Smooth muscle cell (in vitro differentiated cells): ENCODE measurements at regions not wholly inside any gene's neighbourhood (a gene's known extent, or its start where the extent isn't known, plus 50 kb on each side); places are given as distances from the start of the nearest gene placed in this dataset.

Experiments used
- DNase-seq: peaks from one replicate; lab custom pipeline; 2025; ENCODE audit not compliant: unreplicated experiment; lab: John Stamatoyannopoulos, UW
- H2AFZ ChIP-seq: fragments of 200-600 bp; sonication (generic); 2 replicates; pipeline ENCODE4 v1.6.0; 2016; ENCODE audit warnings: antibody characterized with exemption, low read depth, mild to moderate bottlenecking
- H3F3A ChIP-seq: fragments of 200-600 bp; sonication (generic); 2 replicates; pipeline ENCODE4 v1.6.0; 2017; ENCODE audit warnings: antibody characterized with exemption, low read depth
- H3K27ac ChIP-seq: fragments of 200-600 bp; sonication (generic); 2 replicates; pipeline ENCODE4 v1.5.1; 2016; ENCODE audit warnings: low read depth, mild to moderate bottlenecking
- H3K27me3 ChIP-seq: fragments of 200-600 bp; sonication (generic); 2 replicates; pipeline ENCODE4 v1.6.1; 2016; ENCODE audit warnings: low read depth, mild to moderate bottlenecking
- H3K36me3 ChIP-seq: fragments of 200-600 bp; sonication (generic); 2 replicates; pipeline ENCODE4 v1.5.1; 2016; ENCODE audit warnings: low read depth
- H3K4me1 ChIP-seq: fragments of 200-600 bp; sonication (generic); 2 replicates; pipeline ENCODE4 v1.5.1; 2016; ENCODE audit warnings: low read depth
- H3K4me2 ChIP-seq: fragments of 200-600 bp; sonication (generic); 2 replicates; pipeline ENCODE4 v1.6.0; 2016; ENCODE audit warnings: mild to moderate bottlenecking
- H3K4me3 ChIP-seq: fragments of 200-600 bp; sonication (generic); 2 replicates; pipeline ENCODE4 v1.5.1; 2016; ENCODE audit warnings: mild to moderate bottlenecking
- H3K79me2 ChIP-seq: fragments of 200-600 bp; sonication (generic); 2 replicates; pipeline ENCODE4 v1.6.0; 2016; ENCODE audit warnings: low read depth, mild to moderate bottlenecking
- H3K9ac ChIP-seq: fragments of 200-600 bp; sonication (generic); 2 replicates; pipeline ENCODE4 v1.6.0; 2016; ENCODE audit warnings: low read depth
- H3K9me3 ChIP-seq: fragments of 200-600 bp; sonication (generic); replicated peaks from 2 replicates; pipeline ENCODE4 v1.5.1; 2016; ENCODE audit warnings: low read depth
- H4K20me1 ChIP-seq: fragments of 200-600 bp; sonication (generic); 2 replicates; pipeline ENCODE4 v1.6.0; 2016; ENCODE audit warnings: low read depth
- CTCF ChIP-seq: fragments of 200-600 bp; sonication (generic); IDR thresholded peaks from 2 replicates; pipeline ENCODE4 v1.5.1; 2017; ENCODE audit warnings: borderline replicate concordance, mild to moderate bottlenecking, antibody characterized with exemption; ENCODE audit not compliant: insufficient read depth, poor library complexity, severe bottlenecking
- WGBS: methylation state at CpG from one replicate; pipeline ENCODE4 v1.1.7; 2016; ENCODE audit warnings: low lambda C conversion rate; 5-methylcytosine and 5-hydroxymethylcytosine counted together

- H3K27me3 ChIP-seq = no peaks in the 10 kb centered on the region
- no peaks in the 10 kb centered on the region for H3K36me3 ChIP-seq
- peaks cover 15% of the 10 kb centered on the region for H3K4me1 ChIP-seq
- no peaks in the 10 kb centered on the region for H4K20me1 ChIP-seq
- no peak overlapping the region for H3K4me2 ChIP-seq
- H3K9me3 ChIP-seq = no peaks in the 10 kb centered on the region
- no peaks in the 10 kb centered on the region for H3K79me2 ChIP-seq
- H3K27ac ChIP-seq = peak overlapping the region; percentile 47
- H3K9ac ChIP-seq = no peak overlapping the region
- no peak for TF ChIP-seq CTCF
- no peak for DNase-seq
- 97% methylated on average over 3 of the region's 3 CpGs for WGBS
- H3F3A ChIP-seq = no peaks in the 10 kb centered on the region
- peak overlapping the region; percentile 5 for H2AFZ ChIP-seq
- no peak overlapping the region for H3K4me3 ChIP-seq
Observed at GRCh38 chr1:168921629-168922028, 184.9 kb upstream of the ATP1B1 start.

GRCh38 chr1:168923521-168924136 is 182.9 kb upstream of the ATP1B1 start:
- Histone ChIP-seq H3K4me3 (no peak overlapping the region), H3K9me3 (no peaks in the 10 kb centered on the region)
- WGBS = 82% methylated on average over 3 of the region's 3 CpGs

GRCh38 chr1:168924976-168925375 is 181.5 kb upstream of the ATP1B1 start:
- H3K27me3 ChIP-seq = no peaks in the 10 kb centered on the region
- H3K27ac ChIP-seq = no peak overlapping the region
- no peaks in the 10 kb centered on the region for H3K79me2 ChIP-seq
- H4K20me1 ChIP-seq = no peaks in the 10 kb centered on the region
- no peaks in the 10 kb centered on the region for H3K9me3 ChIP-seq
- no peak overlapping the region for H3K4me3 ChIP-seq
- H2AFZ ChIP-seq = no peak overlapping the region
- no peak overlapping the region for H3K4me2 ChIP-seq
- no peaks in the 10 kb centered on the region for H3K4me1 ChIP-seq
- H3K9ac ChIP-seq = no peak overlapping the region
- no peak for TF ChIP-seq CTCF
- no peak for DNase-seq
- no peaks in the 10 kb centered on the region for H3F3A ChIP-seq
- H3K36me3 ChIP-seq = no peaks in the 10 kb centered on the region
- WGBS = 95% methylated on average over 1 of the region's 1 CpG

More at GRCh38 chr1:168923521-168924136, 182.9 kb upstream of the ATP1B1 start:
- H3K27me3 ChIP-seq = no peaks in the 10 kb centered on the region
- DNase-seq = no peak
- no peaks in the 10 kb centered on the region for H4K20me1 ChIP-seq
- H3K4me2 ChIP-seq = no peak overlapping the region
- peaks cover 11% of the 10 kb centered on the region for H3K4me1 ChIP-seq
- no peak overlapping the region for H3K27ac ChIP-seq
- TF ChIP-seq CTCF = no peak
- no peaks in the 10 kb centered on the region for H3K79me2 ChIP-seq
- H3K9ac ChIP-seq = no peak overlapping the region
- no peaks in the 10 kb centered on the region for H3K36me3 ChIP-seq
- H3F3A ChIP-seq = no peaks in the 10 kb centered on the region
- H2AFZ ChIP-seq = no peak overlapping the region

- no peak overlapping the region for H3K9ac ChIP-seq
- peak overlapping the region; percentile 1 for H3K4me2 ChIP-seq
- H2AFZ ChIP-seq = no peak overlapping the region
- DNase-seq = no peak
- H3K9me3 ChIP-seq = no peaks in the 10 kb centered on the region
- no peaks in the 10 kb centered on the region for H3K27me3 ChIP-seq
- H3K36me3 ChIP-seq = no peaks in the 10 kb centered on the region
- no peak for TF ChIP-seq CTCF
- no peaks in the 10 kb centered on the region for H3F3A ChIP-seq
- H4K20me1 ChIP-seq = no peaks in the 10 kb centered on the region
- no peaks in the 10 kb centered on the region for H3K4me1 ChIP-seq
- no peaks in the 10 kb centered on the region for H3K79me2 ChIP-seq
- H3K27ac ChIP-seq = no peak overlapping the region
- 55% methylated on average over 3 of the region's 3 CpGs for WGBS
- H3K4me3 ChIP-seq = no peak overlapping the region
Observed at GRCh38 chr1:168926236-168926635, 180.3 kb upstream of the ATP1B1 start.
